A549 (cell line): ENCODE measurements at regions not wholly inside any gene's neighbourhood (a gene's known extent, or its start where the extent isn't known, plus 50 kb on each side); places are given as distances from the start of the nearest gene placed in this dataset.

Experiments
- EP300 ChIP-seq, 2 experiments: fragments of >200 bp; sonication (Bioruptor Twin); formaldehyde crosslinking; IDR thresholded peaks; 2 replicates in 1 of 2; 3 replicates in 1 of 2; pipeline ENCODE4 v1.6.1; 2016 to 2017
- GATA3 ChIP-seq: IDR thresholded peaks from 2 replicates; pipeline ENCODE4 v1.6.1; 2012; ENCODE audit warnings: borderline replicate concordance
- HOXA7 ChIP-seq: fragments of 250-450 bp; sonication (Bioruptor Pico); IDR thresholded peaks from 2 replicates; pipeline ENCODE4 v1.5.0; 2020; ENCODE audit warnings: mild to moderate bottlenecking, moderate library complexity
- JUN ChIP-seq, 2 experiments: fragments of >200 bp; sonication (Bioruptor Twin); formaldehyde crosslinking; IDR thresholded peaks; 2 replicates in 1 of 2; 3 replicates in 1 of 2; pipeline ENCODE4 v1.6.1; 2016 to 2017
- KDM1A ChIP-seq: fragments of 200-600 bp; sonication (generic); IDR thresholded peaks from 2 replicates; pipeline ENCODE4 v1.6.1; 2016; ENCODE audit warnings: low read depth, mild to moderate bottlenecking
- MYC ChIP-seq: IDR thresholded peaks from 2 replicates; pipeline ENCODE4 v1.6.1; 2012; ENCODE audit warnings: mild to moderate bottlenecking, inconsistent platforms, low read length, improper control_type of control experiment, borderline replicate concordance
- POLR2A ChIP-seq: IDR thresholded peaks from 2 replicates; pipeline ENCODE4 v1.6.1; 2012; ENCODE audit warnings: mild to moderate bottlenecking, low read length
- POLR2AphosphoS2 ChIP-seq: conservative IDR thresholded peaks from 2 replicates; pipeline ENCODE4 v1.6.1; 2012; ENCODE audit warnings: low read length, improper control_type of control experiment, inconsistent platforms
- RFX5 ChIP-seq: fragments of 450-650 bp; IDR thresholded peaks from 2 replicates; pipeline ENCODE4 v1.7.1; 2014; ENCODE audit warnings: antibody characterized with exemption, mild to moderate bottlenecking, moderate library complexity
- RNF2 ChIP-seq: fragments of 200-600 bp; sonication (generic); IDR thresholded peaks from 2 replicates; pipeline ENCODE4 v1.6.1; 2016; ENCODE audit warnings: low read depth, mild to moderate bottlenecking, antibody characterized with exemption, moderate library complexity, borderline replicate concordance
- ZC3H11A ChIP-seq: fragments of 450-650 bp; IDR thresholded peaks from 2 replicates; pipeline ENCODE4 v1.6.1; 2014; ENCODE audit warnings: antibody characterized with exemption, mild to moderate bottlenecking
- TF ChIP-seq, protein P1 (sequence below): fragments of >200 bp; sonication (Bioruptor Twin); formaldehyde crosslinking; IDR thresholded peaks from 3 replicates; pipeline ENCODE4 v1.5.1; 2016

DNA sequence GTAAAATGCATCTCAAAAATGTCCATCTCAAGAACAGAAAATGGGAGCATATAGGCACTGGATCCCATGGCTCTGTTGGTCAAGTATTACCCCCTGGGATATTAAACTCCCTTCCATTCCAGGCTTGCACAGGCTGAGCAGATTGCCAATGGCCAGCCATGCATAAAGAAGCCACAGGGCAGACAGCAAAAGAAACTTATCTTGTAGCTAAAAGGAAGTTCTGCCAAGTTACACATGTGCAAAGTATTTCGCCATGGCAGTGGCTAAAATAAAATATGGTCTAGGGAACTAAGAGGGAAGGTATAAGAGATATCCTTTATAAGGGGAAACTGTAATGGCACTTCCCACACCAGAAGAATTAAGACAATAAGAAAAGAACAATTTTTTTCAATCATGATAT is 415.6 kb upstream of the BTBD3 start:
- TF ChIP-seq, protein P1, sequence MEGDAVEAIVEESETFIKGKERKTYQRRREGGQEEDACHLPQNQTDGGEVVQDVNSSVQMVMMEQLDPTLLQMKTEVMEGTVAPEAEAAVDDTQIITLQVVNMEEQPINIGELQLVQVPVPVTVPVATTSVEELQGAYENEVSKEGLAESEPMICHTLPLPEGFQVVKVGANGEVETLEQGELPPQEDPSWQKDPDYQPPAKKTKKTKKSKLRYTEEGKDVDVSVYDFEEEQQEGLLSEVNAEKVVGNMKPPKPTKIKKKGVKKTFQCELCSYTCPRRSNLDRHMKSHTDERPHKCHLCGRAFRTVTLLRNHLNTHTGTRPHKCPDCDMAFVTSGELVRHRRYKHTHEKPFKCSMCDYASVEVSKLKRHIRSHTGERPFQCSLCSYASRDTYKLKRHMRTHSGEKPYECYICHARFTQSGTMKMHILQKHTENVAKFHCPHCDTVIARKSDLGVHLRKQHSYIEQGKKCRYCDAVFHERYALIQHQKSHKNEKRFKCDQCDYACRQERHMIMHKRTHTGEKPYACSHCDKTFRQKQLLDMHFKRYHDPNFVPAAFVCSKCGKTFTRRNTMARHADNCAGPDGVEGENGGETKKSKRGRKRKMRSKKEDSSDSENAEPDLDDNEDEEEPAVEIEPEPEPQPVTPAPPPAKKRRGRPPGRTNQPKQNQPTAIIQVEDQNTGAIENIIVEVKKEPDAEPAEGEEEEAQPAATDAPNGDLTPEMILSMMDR: no peak
- no peak for TF ChIP-seq ZC3H11A
- TF ChIP-seq JUN (IDR thresholded peaks at IDR 0.05): no peak
- TF ChIP-seq RFX5: no peak
- no peak for TF ChIP-seq POLR2AphosphoS2
- no peak for TF ChIP-seq EP300 (IDR thresholded peaks at IDR 0.05)
- no peak for TF ChIP-seq POLR2A
- no peak for TF ChIP-seq MYC
- no peak for TF ChIP-seq GATA3
- no peak for TF ChIP-seq RNF2
- TF ChIP-seq KDM1A: no peak
- TF ChIP-seq HOXA7 (CRISPR knock-in tag): no peak
